GM12878 (cell line): ENCODE measurements at regions not wholly inside any gene's neighbourhood (a gene's known extent, or its start where the extent isn't known, plus 50 kb on each side); places are given as distances from the start of the nearest gene placed in this dataset.

ENCODE experiments used
- ATAC-seq: fragments of 200-7000 bp; cut with Tn5 transposase; 3 replicates; pipeline ENCODE4 v1.9.1; 2020; ENCODE audit warnings: mild to moderate bottlenecking, moderate library complexity
- BruUV-seq: library from RNA; stranded (reverse); fragments of 400-500 nt; replicated peaks from 2 replicates; lab custom pipeline; 2021; lab: Mats Ljungman, UMichigan
- CTCF ChIA-PET: fragments of 300-600 bp; sonication (Branson Sonifier 250); formaldehyde crosslinking; extraction: SDS; loops from one replicate; lab custom pipeline; 2021; ENCODE audit warnings: inconsistent platforms; lab: Yijun Ruan, JAX
- POLR2A ChIA-PET: fragments of 350-600 bp; formaldehyde crosslinking; extraction: SDS; loops from one replicate; lab custom pipeline; 2021; ENCODE audit warnings: inconsistent platforms; lab: Charles Lee
- RAD21 ChIA-PET: fragments of 300-600 bp; sonication (Branson Sonifier 250); formaldehyde crosslinking; loops from one replicate; lab custom pipeline; 2023; ENCODE audit warnings: antibody characterized with exemption; ENCODE audit not compliant: unreplicated experiment; lab: Charles Lee
- SMC1A ChIA-PET: fragments of 300-600 bp; sonication (Branson Sonifier 250); formaldehyde crosslinking; loops from one replicate; lab custom pipeline; 2023; ENCODE audit not compliant: unreplicated experiment, uncharacterized antibody; lab: Charles Lee
- DNase-seq: peaks from one replicate; pipeline ENCODE4 v3.0.0-alpha.2; 2011; ENCODE audit warnings: low read depth, low spot score
- FAIRE-seq: peaks from 3 replicates; lab custom pipeline; 2011; peaks lifted over from hg19 to GRCh38; lab: Jason Lieb, UNC
- H2AFZ ChIP-seq: 2 replicates; pipeline ENCODE4 v1.6.0; 2011; ENCODE audit warnings: low read depth, low read length, control low read depth; ENCODE audit not compliant: control insufficient read depth
- H3K27ac ChIP-seq: 2 replicates; pipeline ENCODE4 v1.5.1; 2011; ENCODE audit warnings: control low read depth; ENCODE audit not compliant: control insufficient read depth, insufficient read depth
- H3K27me3 ChIP-seq, 2 experiments: replicated peaks in 1 of 2; 2 replicates each; pipeline versions ENCODE4 v1.6.0 to v1.6.1; 2011; ENCODE audit warnings: low read length in 1 of 2; ENCODE audit not compliant: control insufficient read depth in 2 of 2, insufficient read depth in 2 of 2
- H3K36me3 ChIP-seq, 2 experiments: 2 replicates each; pipeline ENCODE4 v1.5.1; 2011; ENCODE audit warnings: low read length in 1 of 2; ENCODE audit not compliant: control insufficient read depth in 2 of 2, insufficient read depth in 2 of 2
- H3K4me1 ChIP-seq: 2 replicates; pipeline ENCODE4 v1.6.1; 2011; ENCODE audit warnings: mild to moderate bottlenecking, low read length, moderate library complexity, mixed read lengths; ENCODE audit not compliant: control insufficient read depth, insufficient read depth
- H3K4me2 ChIP-seq: 2 replicates; pipeline ENCODE4 v1.6.0; 2011; ENCODE audit warnings: control low read depth; ENCODE audit not compliant: control insufficient read depth, insufficient read depth
- H3K4me3 ChIP-seq: fragments of 200-600 bp; sonication (generic); 2 replicates; pipeline ENCODE4 v1.5.1; 2016
- H3K79me2 ChIP-seq: 2 replicates; pipeline ENCODE4 v1.6.0; 2011; ENCODE audit warnings: low read length; ENCODE audit not compliant: control insufficient read depth, insufficient read depth
- H3K9ac ChIP-seq: 2 replicates; pipeline ENCODE4 v1.8.0; 2011; ENCODE audit warnings: low read length, control low read depth, mixed read lengths; ENCODE audit not compliant: control insufficient read depth, insufficient read depth
- H3K9me3 ChIP-seq: replicated peaks from 3 replicates; pipeline ENCODE4 v1.5.1; 2011; ENCODE audit warnings: mild to moderate bottlenecking, low read length; ENCODE audit not compliant: control insufficient read depth, insufficient read depth
- H4K20me1 ChIP-seq: 2 replicates; pipeline ENCODE4 v1.6.0; 2011; ENCODE audit not compliant: control insufficient read depth, insufficient read depth
- CHD2 ChIP-seq: IDR thresholded peaks from 2 replicates; pipeline ENCODE4 v1.6.1; 2011; ENCODE audit warnings: low read depth, low read length, improper control_type of control experiment, borderline replicate concordance
- EP300 ChIP-seq, 2 experiments: fragments of 150-350 bp in 1 of 2; IDR thresholded peaks; 2 replicates each; pipeline ENCODE4 v1.6.1; 2011 to 2012; ENCODE audit warnings: low read depth in 2 of 2, low read length in 2 of 2, borderline replicate concordance in 1 of 2, improper control_type of control experiment in 1 of 2, inconsistent platforms in 1 of 2; ENCODE audit not compliant: control insufficient read depth in 1 of 2
- ESRRA ChIP-seq: IDR thresholded peaks from 2 replicates; pipeline ENCODE4 v1.6.1; 2012; ENCODE audit warnings: mild to moderate bottlenecking, low read length, improper control_type of control experiment
- ETV6 ChIP-seq, 2 experiments: fragments of 450-650 bp in 1 of 2; IDR thresholded peaks in 1 of 2; conservative IDR thresholded peaks in 1 of 2; 2 replicates each; pipeline ENCODE4 v1.6.1; 2014; ENCODE audit warnings: antibody characterized with exemption in 1 of 2, borderline replicate concordance in 1 of 2, low read depth in 1 of 2, mild to moderate bottlenecking in 1 of 2, moderate library complexity in 1 of 2
- FOS ChIP-seq: IDR thresholded peaks from 3 replicates; pipeline ENCODE4 v1.6.1; 2011; ENCODE audit warnings: borderline replicate concordance; ENCODE audit not compliant: insufficient read length; ENCODE audit errors: extremely low read depth
- IRF4 ChIP-seq: IDR thresholded peaks from 2 replicates; pipeline ENCODE4 v1.6.1; 2011; ENCODE audit warnings: low read depth, low read length
- NFXL1 ChIP-seq: fragments of 450-650 bp; IDR thresholded peaks from 2 replicates; pipeline ENCODE4 v1.6.1; 2017; ENCODE audit warnings: antibody characterized with exemption, mild to moderate bottlenecking, borderline replicate concordance
- PAX5 ChIP-seq: IDR thresholded peaks from 2 replicates; pipeline ENCODE4 v1.6.1; 2011; ENCODE audit warnings: low read depth, low read length, borderline replicate concordance
- POLR2AphosphoS2 ChIP-seq: IDR thresholded peaks from 2 replicates; pipeline ENCODE4 v1.6.1; 2011; ENCODE audit warnings: low read depth, mild to moderate bottlenecking, low read length, improper control_type of control experiment, moderate library complexity
- POLR2AphosphoS5 ChIP-seq: IDR thresholded peaks from 2 replicates; pipeline ENCODE4 v1.6.1; 2011; ENCODE audit warnings: mild to moderate bottlenecking, low read length, inconsistent platforms
- POU2F2 ChIP-seq: IDR thresholded peaks from 3 replicates; pipeline ENCODE4 v1.6.1; 2011; ENCODE audit warnings: low read depth, mild to moderate bottlenecking, low read length, borderline replicate concordance
- RBBP5 ChIP-seq: fragments of 200-600 bp; sonication (generic); conservative IDR thresholded peaks from 2 replicates; pipeline ENCODE4 v1.6.1; 2016
- RCOR1 ChIP-seq: conservative IDR thresholded peaks from 2 replicates; pipeline ENCODE4 v1.6.1; 2012; ENCODE audit warnings: low read depth, low read length, improper control_type of control experiment
- SPI1 ChIP-seq: IDR thresholded peaks from 2 replicates; pipeline ENCODE4 v1.6.1; 2011; ENCODE audit warnings: low read depth, mild to moderate bottlenecking, low read length, moderate library complexity, borderline replicate concordance; ENCODE audit not compliant: insufficient read depth
- SUPT20H ChIP-seq: IDR thresholded peaks from 2 replicates; pipeline ENCODE4 v1.6.1; 2011; ENCODE audit warnings: low read depth, mild to moderate bottlenecking, low read length, moderate library complexity, borderline replicate concordance; ENCODE audit not compliant: control insufficient read depth
- TCF3 ChIP-seq: IDR thresholded peaks from 2 replicates; pipeline ENCODE4 v1.6.1; 2012; ENCODE audit warnings: low read depth, mild to moderate bottlenecking, low read length, borderline replicate concordance; ENCODE audit not compliant: insufficient read depth
- TCF7 ChIP-seq: IDR thresholded peaks from 2 replicates; pipeline ENCODE4 v1.6.1; 2014; ENCODE audit warnings: antibody characterized with exemption, borderline replicate concordance
- ZSCAN29 ChIP-seq: fragments of 450-650 bp; IDR thresholded peaks from 2 replicates; pipeline ENCODE4 v1.6.1; 2017; ENCODE audit warnings: mild to moderate bottlenecking, moderate library complexity
- WGBS: methylation state at CpG from one replicate; pipeline ENCODE4 v1.1.6; 2016; ENCODE audit warnings: low lambda C conversion rate; ENCODE audit not compliant: insufficient replicate concordance, insufficient coverage; ENCODE audit errors: missing lambda C conversion rate; 5-methylcytosine and 5-hydroxymethylcytosine counted together
- in situ Hi-C: fragments of 300-500 bp; cut with MboI; formaldehyde crosslinking; loops from 9 replicates; pipeline ENCODE4 v1.14.3; 2018; ENCODE audit warnings: mixed read lengths
- intact Hi-C: fragments of 100-400 bp; cut with micrococcal nuclease; formaldehyde crosslinking; loops from one replicate; pipeline ENCODE4 v1.14.2; 2022; ENCODE audit not compliant: unreplicated experiment
- TF ChIP-seq, protein P1 (sequence below): fragments of 450-650 bp; IDR thresholded peaks from 2 replicates; pipeline ENCODE4 v1.6.1; 2016; ENCODE audit warnings: mild to moderate bottlenecking

DNA sequence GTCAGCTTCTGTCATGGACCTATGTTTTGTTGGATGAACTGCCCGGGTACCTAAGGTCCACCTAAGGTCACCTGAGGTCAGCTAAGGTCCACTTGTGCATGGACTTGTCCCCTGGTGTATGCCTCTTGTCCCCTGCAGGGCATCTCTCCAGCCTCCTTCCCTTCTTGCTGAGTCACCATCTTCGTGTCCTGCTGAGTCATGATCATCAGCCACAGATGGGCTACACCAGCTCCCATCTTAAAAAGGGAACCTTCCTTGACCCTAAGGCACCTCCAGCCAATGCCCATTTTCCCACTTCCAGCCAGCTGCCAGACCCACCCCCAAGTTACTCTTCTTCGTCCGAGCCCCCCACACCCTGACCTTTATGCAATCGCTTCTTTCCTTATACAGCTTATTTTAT lies 544.9 kb downstream of the TBC1D22A start:
- Histone ChIP-seq H4K20me1 (no peaks in the 10 kb centered on the region), H3K36me3 (no peaks in the 10 kb centered on the region), H3K9me3 (no peaks in the 10 kb centered on the region; the same call in 2 of the 3 replicates), H3K4me2 (no peak overlapping the region), H3K79me2 (no peaks in the 10 kb centered on the region), H3K27me3 (no peaks in the 10 kb centered on the region), H2AFZ (no peak overlapping the region), H3K27ac (no peak overlapping the region), H3K4me1 (no peaks in the 10 kb centered on the region), H3K4me3 (no peak overlapping the region), H3K9ac (no peak overlapping the region)
- no peak for TF ChIP-seq TCF3
- TF ChIP-seq IRF4 = no peak
- TF ChIP-seq, protein P1, sequence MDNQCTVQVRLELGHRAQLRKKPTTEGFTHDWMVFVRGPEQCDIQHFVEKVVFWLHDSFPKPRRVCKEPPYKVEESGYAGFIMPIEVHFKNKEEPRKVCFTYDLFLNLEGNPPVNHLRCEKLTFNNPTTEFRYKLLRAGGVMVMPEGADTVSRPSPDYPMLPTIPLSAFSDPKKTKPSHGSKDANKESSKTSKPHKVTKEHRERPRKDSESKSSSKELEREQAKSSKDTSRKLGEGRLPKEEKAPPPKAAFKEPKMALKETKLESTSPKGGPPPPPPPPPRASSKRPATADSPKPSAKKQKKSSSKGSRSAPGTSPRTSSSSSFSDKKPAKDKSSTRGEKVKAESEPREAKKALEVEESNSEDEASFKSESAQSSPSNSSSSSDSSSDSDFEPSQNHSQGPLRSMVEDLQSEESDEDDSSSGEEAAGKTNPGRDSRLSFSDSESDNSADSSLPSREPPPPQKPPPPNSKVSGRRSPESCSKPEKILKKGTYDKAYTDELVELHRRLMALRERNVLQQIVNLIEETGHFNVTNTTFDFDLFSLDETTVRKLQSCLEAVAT = no peak
- intact Hi-C loops = no loop called here
- ChIA-PET SMC1A (no interaction called here), CTCF (no interaction called here), RAD21 (no interaction called here), POLR2A (no interaction called here)
- ATAC-seq = no peak
- 50% methylated on average over 5 of the region's 5 CpGs for WGBS
- DNase-seq = no peak
- no peak for FAIRE-seq
- in situ Hi-C loops = no loop called here
- BruUV-seq = no TSS peak

DNA sequence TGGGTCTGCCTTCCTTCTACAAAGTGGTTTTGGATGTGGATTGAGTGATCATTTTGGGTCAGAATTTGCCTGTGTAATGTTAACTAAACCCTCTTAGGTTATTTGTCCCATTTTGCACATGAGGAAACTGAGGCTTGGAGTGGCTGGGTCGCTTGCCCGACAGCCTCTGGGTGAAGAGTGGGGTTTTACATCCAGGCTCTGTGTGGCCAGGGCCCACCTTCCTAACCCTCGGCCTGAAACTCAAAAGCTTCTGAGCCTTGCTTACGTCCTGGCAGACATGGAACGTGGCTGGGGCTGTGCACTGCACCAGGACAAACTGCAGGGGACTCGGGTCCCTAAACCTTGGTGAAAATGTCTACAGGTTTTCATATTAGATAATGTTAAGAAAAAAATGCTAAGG lies 542.4 kb downstream of the TBC1D22A start:
- H2AFZ ChIP-seq = no peak overlapping the region
- no TSS peak for BruUV-seq
- ChIA-PET CTCF (no interaction called here), SMC1A (no interaction called here), RAD21 (no interaction called here), POLR2A (no interaction called here)
- H4K20me1 ChIP-seq = no peaks in the 10 kb centered on the region
- H3K27me3 ChIP-seq = no peaks in the 10 kb centered on the region
- DNase-seq (no peak), FAIRE-seq (no peak), ATAC-seq (no peak)
- no peaks in the 10 kb centered on the region for H3K79me2 ChIP-seq
- H3K4me2 ChIP-seq = no peak overlapping the region
- no peak overlapping the region for H3K9ac ChIP-seq
- intact Hi-C loops = no loop called here
- H3K9me3 ChIP-seq = no peaks in the 10 kb centered on the region; the same call in 2 of the 3 replicates
- H3K4me1 ChIP-seq = no peaks in the 10 kb centered on the region
- in situ Hi-C loops = no loop called here
- H3K4me3 ChIP-seq = no peak overlapping the region
- no peaks in the 10 kb centered on the region for H3K36me3 ChIP-seq
- WGBS = 13% methylated on average over 6 of the region's 6 CpGs
- H3K27ac ChIP-seq = no peak overlapping the region
- TF ChIP-seq NFXL1 = no peak
- no peak for TF ChIP-seq RCOR1
- TF ChIP-seq POLR2AphosphoS2 = no peak
- TF ChIP-seq FOS = no peak
- no peak for TF ChIP-seq ESRRA
- no peak for TF ChIP-seq ZSCAN29
- TF ChIP-seq RBBP5 = no peak
- TF ChIP-seq POU2F2 = no peak
- TF ChIP-seq PAX5 = no peak
- TF ChIP-seq TCF7 = no peak
- TF ChIP-seq CHD2 = no peak
- no peak for TF ChIP-seq SPI1
- no peak for TF ChIP-seq POLR2AphosphoS5
- TF ChIP-seq SUPT20H = no peak
- TF ChIP-seq ETV6 (conservative IDR thresholded peaks at IDR 0.05 in 1 of 2, IDR thresholded peaks at IDR 0.05 in 1 of 2; ENCODE audit: borderline replicate concordance in 1 of 2, low read depth in 1 of 2) = no peak
- no peak for TF ChIP-seq EP300 (IDR thresholded peaks at IDR 0.05; ENCODE audit: borderline replicate concordance in 1 of 2, control insufficient read depth in 1 of 2, low read depth in 2 of 2, low read length in 2 of 2)
